ENCODE measurements at regions not wholly inside any gene's neighbourhood (a gene's known extent, or its start where the extent isn't known, plus 50 kb on each side); places are given as distances from the start of the nearest gene placed in this dataset.
A peak's percentile ranks its signal among the peaks of the same experiment; 100 is the strongest.
"Not testable (repeated sequence)": the region's sequence is repeated elsewhere in the genome, so short reads cannot be mapped to it uniquely, and the experiment has no call there.

DNA sequence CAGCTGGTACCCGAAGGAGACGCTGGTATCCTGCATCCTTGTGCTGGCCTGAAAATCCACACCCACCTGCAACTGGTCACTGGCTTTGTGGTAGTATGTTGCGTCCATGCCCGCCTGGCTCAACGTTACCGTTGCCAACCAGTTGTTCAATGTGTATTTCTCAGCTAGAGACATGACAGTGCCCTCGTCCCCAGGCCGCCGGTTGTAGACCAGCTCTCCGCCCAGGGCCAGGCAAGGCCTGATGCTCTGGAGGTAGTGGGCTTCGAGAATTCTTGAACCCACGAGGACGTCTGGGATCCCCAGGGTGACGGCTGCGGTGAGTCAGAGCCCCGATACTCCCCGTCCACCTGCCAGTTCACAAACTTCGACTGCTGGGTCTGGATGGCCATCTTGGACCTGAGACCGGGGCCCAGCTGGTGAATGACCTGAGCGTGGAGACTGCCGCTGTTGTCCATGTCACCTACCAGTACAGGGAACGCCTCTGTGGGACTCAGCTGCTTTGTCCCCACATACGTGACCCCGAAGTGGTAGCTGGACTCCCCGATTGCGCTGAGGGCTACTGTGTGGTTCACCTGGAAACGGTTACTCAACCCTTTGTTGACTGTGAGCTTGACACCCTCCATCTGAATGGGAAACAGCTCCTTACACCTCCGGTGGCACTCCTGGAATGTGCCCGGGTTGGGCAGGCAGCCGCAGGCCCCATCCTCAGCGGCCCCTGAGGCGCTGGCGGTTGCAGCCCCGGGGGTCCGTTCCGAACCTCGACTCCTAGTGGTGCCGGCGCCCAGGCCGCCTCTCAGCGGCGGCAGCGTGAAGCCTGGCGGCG lies 165.0 kb downstream of the POTEM start:
- H3K4me3 ChIP-seq; H2AFZ ChIP-seq (ENCODE audit: low read depth, low read length); BruUV-seq (replicated peaks); in situ Hi-C loops (cut with MboI); H3K4me2 ChIP-seq (ENCODE audit: insufficient read depth, low read length); CTCF ChIA-PET (ENCODE audit: low intra/inter-chr PET ratio); H3K79me2 ChIP-seq (ENCODE audit: control insufficient read depth, insufficient read depth, low read length); H3K9me1 ChIP-seq (ENCODE audit: control insufficient read depth, insufficient read depth, low read length); H3K9ac ChIP-seq (ENCODE audit: insufficient read depth in 1 of 2, low read depth in 2 of 2, low read length in 2 of 2); intact Hi-C loops (cut with micrococcal nuclease); POLR2A ChIA-PET; FAIRE-seq; H3K27ac ChIP-seq (ENCODE audit: extremely low read depth, low read depth, low read length); DNase-seq (ENCODE audit: extremely low read depth in 1 of 4, low spot score in 3 of 4); H3K36me3 ChIP-seq (ENCODE audit: control insufficient read depth, insufficient read depth, low read length); H4K20me1 ChIP-seq (replicated peaks; ENCODE audit: control insufficient read depth, insufficient read depth, low read length); H3K4me1 ChIP-seq (replicated peaks in 1 of 2; ENCODE audit: control insufficient read depth in 2 of 2, insufficient read depth in 2 of 2, low read length in 2 of 2); H3K27me3 ChIP-seq (ENCODE audit: control insufficient read depth in 2 of 2, insufficient read depth in 2 of 2, low read length in 2 of 2); H3K9me3 ChIP-seq (replicated peaks; ENCODE audit: control insufficient read depth, insufficient read depth, low read depth, low read length); ATAC-seq: not testable (repeated sequence)
- WGBS (ENCODE audit: insufficient coverage, low coverage, missing lambda C conversion rate), result 20% methylated on average over 1 of the region's 45 CpGs

- H3K4me2 ChIP-seq (ENCODE audit: insufficient read depth, low read length); intact Hi-C loops (cut with micrococcal nuclease); H2AFZ ChIP-seq (ENCODE audit: low read depth, low read length); H3K9me1 ChIP-seq (ENCODE audit: control insufficient read depth, insufficient read depth, low read length); H3K27ac ChIP-seq (ENCODE audit: extremely low read depth, low read depth, low read length); in situ Hi-C loops (cut with MboI); H3K27me3 ChIP-seq (ENCODE audit: control insufficient read depth in 2 of 2, insufficient read depth in 2 of 2, low read length in 2 of 2); ATAC-seq; H3K9me3 ChIP-seq (replicated peaks; ENCODE audit: control insufficient read depth, insufficient read depth, low read depth, low read length); H3K4me1 ChIP-seq (replicated peaks in 1 of 2; ENCODE audit: control insufficient read depth in 2 of 2, insufficient read depth in 2 of 2, low read length in 2 of 2); CTCF ChIA-PET (ENCODE audit: low intra/inter-chr PET ratio); POLR2A ChIA-PET; H3K4me3 ChIP-seq; H3K36me3 ChIP-seq (ENCODE audit: control insufficient read depth, insufficient read depth, low read length); BruUV-seq (replicated peaks); H3K79me2 ChIP-seq (ENCODE audit: control insufficient read depth, insufficient read depth, low read length); H4K20me1 ChIP-seq (replicated peaks; ENCODE audit: control insufficient read depth, insufficient read depth, low read length); DNase-seq (ENCODE audit: extremely low read depth in 1 of 4, low spot score in 3 of 4); FAIRE-seq; H3K9ac ChIP-seq (ENCODE audit: insufficient read depth in 1 of 2, low read depth in 2 of 2, low read length in 2 of 2): not testable (repeated sequence)
- no CpG with 5 or more reads among the region's 22 CpGs for WGBS (ENCODE audit: insufficient coverage, low coverage, missing lambda C conversion rate)
Measured at GRCh38 chr14:19132836-19133120, 165.5 kb downstream of the POTEM start.

DNA sequence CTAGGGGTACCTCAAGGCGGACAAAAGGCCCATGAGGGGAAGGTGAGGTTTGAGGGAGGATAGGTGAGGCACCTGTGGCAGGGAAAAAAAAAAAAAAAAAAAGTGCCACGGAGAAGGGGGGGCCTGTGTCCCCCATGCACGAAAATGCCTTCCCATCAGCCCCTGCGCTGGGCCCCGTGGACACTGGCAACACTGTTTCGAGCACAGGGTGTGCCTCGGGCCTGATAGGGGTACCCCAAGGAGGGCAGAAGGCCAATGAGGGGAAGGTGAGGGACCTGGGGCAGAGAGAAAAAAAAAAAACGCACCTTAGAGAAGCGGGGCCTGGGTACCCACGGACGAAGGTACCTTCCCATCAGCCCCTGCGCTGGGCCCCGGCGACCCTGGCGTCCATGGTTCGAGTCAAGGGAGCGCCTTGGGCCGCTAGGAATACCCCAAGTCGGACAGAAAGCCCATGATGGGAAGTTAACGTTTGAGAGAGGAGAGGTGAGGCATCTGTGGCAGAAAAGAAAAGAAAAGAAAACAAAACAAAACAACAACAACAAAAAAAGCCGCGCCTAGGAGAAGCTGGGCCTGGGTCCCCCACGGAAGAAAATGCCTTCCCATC lies 190.0 kb downstream of the POTEM start:
- H2AFZ ChIP-seq (ENCODE audit: low read depth, low read length); H3K4me2 ChIP-seq (ENCODE audit: insufficient read depth, low read length); H3K9me1 ChIP-seq (ENCODE audit: control insufficient read depth, insufficient read depth, low read length); H3K4me3 ChIP-seq; H4K20me1 ChIP-seq (replicated peaks; ENCODE audit: control insufficient read depth, insufficient read depth, low read length); BruUV-seq (replicated peaks); H3K27me3 ChIP-seq (ENCODE audit: control insufficient read depth in 2 of 2, insufficient read depth in 2 of 2, low read length in 2 of 2); H3K79me2 ChIP-seq (ENCODE audit: control insufficient read depth, insufficient read depth, low read length); H3K9me3 ChIP-seq (replicated peaks; ENCODE audit: control insufficient read depth, insufficient read depth, low read depth, low read length); H3K27ac ChIP-seq (ENCODE audit: extremely low read depth, low read depth, low read length); H3K4me1 ChIP-seq (replicated peaks in 1 of 2; ENCODE audit: control insufficient read depth in 2 of 2, insufficient read depth in 2 of 2, low read length in 2 of 2); FAIRE-seq; CTCF ChIA-PET (ENCODE audit: low intra/inter-chr PET ratio); in situ Hi-C loops (cut with MboI); DNase-seq (ENCODE audit: extremely low read depth in 1 of 4, low spot score in 3 of 4); intact Hi-C loops (cut with micrococcal nuclease); POLR2A ChIA-PET; H3K36me3 ChIP-seq (ENCODE audit: control insufficient read depth, insufficient read depth, low read length); H3K9ac ChIP-seq (ENCODE audit: insufficient read depth in 1 of 2, low read depth in 2 of 2, low read length in 2 of 2): not testable (repeated sequence)
- 33% methylated on average over 7 of the region's 23 CpGs for WGBS (ENCODE audit: insufficient coverage, low coverage, missing lambda C conversion rate)
- ATAC-seq, result peak; percentile 85

GRCh38 chr14:19158012-19158411 lies 190.8 kb downstream of the POTEM start:
- H3K9me1 ChIP-seq (ENCODE audit: control insufficient read depth, insufficient read depth, low read length); ATAC-seq; H3K4me3 ChIP-seq; POLR2A ChIA-PET; CTCF ChIA-PET (ENCODE audit: low intra/inter-chr PET ratio); H3K4me2 ChIP-seq (ENCODE audit: insufficient read depth, low read length); FAIRE-seq; DNase-seq (ENCODE audit: extremely low read depth in 1 of 4, low spot score in 3 of 4); H2AFZ ChIP-seq (ENCODE audit: low read depth, low read length); BruUV-seq (replicated peaks); intact Hi-C loops (cut with micrococcal nuclease); H3K4me1 ChIP-seq (replicated peaks in 1 of 2; ENCODE audit: control insufficient read depth in 2 of 2, insufficient read depth in 2 of 2, low read length in 2 of 2); H3K9ac ChIP-seq (ENCODE audit: insufficient read depth in 1 of 2, low read depth in 2 of 2, low read length in 2 of 2); H3K27me3 ChIP-seq (ENCODE audit: control insufficient read depth in 2 of 2, insufficient read depth in 2 of 2, low read length in 2 of 2); H3K79me2 ChIP-seq (ENCODE audit: control insufficient read depth, insufficient read depth, low read length); H3K36me3 ChIP-seq (ENCODE audit: control insufficient read depth, insufficient read depth, low read length); in situ Hi-C loops (cut with MboI); H4K20me1 ChIP-seq (replicated peaks; ENCODE audit: control insufficient read depth, insufficient read depth, low read length); H3K9me3 ChIP-seq (replicated peaks; ENCODE audit: control insufficient read depth, insufficient read depth, low read depth, low read length); H3K27ac ChIP-seq (ENCODE audit: extremely low read depth, low read depth, low read length): not testable (repeated sequence)
- WGBS (ENCODE audit: insufficient coverage, low coverage, missing lambda C conversion rate), result 53% methylated on average over 9 of the region's 21 CpGs
